OCI-LY3 (cell line): ENCODE measurements at regions not wholly inside any gene's neighbourhood (a gene's known extent, or its start where the extent isn't known, plus 50 kb on each side); places are given as distances from the start of the nearest gene placed in this dataset.

ENCODE experiments used
- H2AFZ ChIP-seq: fragments of 200-600, 300-600 bp; shearing (Covaris generic); 2 replicates; pipeline ENCODE4 v1.6.0; 2014; ENCODE audit warnings: antibody characterized with exemption, low read depth, low read length
- H3K27ac ChIP-seq: fragments of 200-600, 300-600 bp; sonication (generic); 2 replicates; pipeline ENCODE4 v1.5.1; 2014; ENCODE audit warnings: mild to moderate bottlenecking, low read length, moderate library complexity, mixed read lengths
- H3K27me3 ChIP-seq: fragments of 200-600, 300-600 bp; sonication (generic); 2 replicates; pipeline ENCODE4 v1.6.1; 2014; ENCODE audit warnings: low read depth, low read length, mixed read lengths
- H3K36me3 ChIP-seq: fragments of 200-600, 300-600 bp; sonication (generic); replicated peaks from 2 replicates; pipeline ENCODE3; 2014; ENCODE audit warnings: low read depth, low read length, mixed read lengths
- H3K4me1 ChIP-seq: fragments of 300-600, 200-600 bp; sonication (generic); 2 replicates; pipeline ENCODE4 v1.6.1; 2014; ENCODE audit warnings: low read length, mixed read lengths
- H3K4me2 ChIP-seq: fragments of 200-600, 300-600 bp; sonication (generic); 2 replicates; pipeline ENCODE4 v1.6.1; 2014; ENCODE audit warnings: low read length, mixed read lengths
- H3K4me3 ChIP-seq: fragments of 300-600, 200-600 bp; sonication (generic); 2 replicates; pipeline ENCODE4 v1.5.1; 2014; ENCODE audit warnings: antibody characterized with exemption, mild to moderate bottlenecking, low read length, moderate library complexity
- H3K79me2 ChIP-seq: fragments of 300-600, 200-600 bp; shearing (Covaris generic); 2 replicates; pipeline ENCODE4 v1.6.1; 2014; ENCODE audit warnings: mild to moderate bottlenecking, low read length, mixed read lengths
- H3K9ac ChIP-seq: fragments of 300-600, 200-600 bp; shearing (Covaris generic); 2 replicates; pipeline ENCODE4 v1.6.0; 2014; ENCODE audit warnings: mild to moderate bottlenecking, low read length, moderate library complexity
- H3K9me3 ChIP-seq: fragments of 200-600, 300-600 bp; shearing (Covaris generic); 2 replicates; pipeline ENCODE4 v1.6.1; 2014; ENCODE audit warnings: low read length, mixed read lengths; ENCODE audit not compliant: insufficient read depth
- H4K20me1 ChIP-seq: fragments of 200-600, 300-600 bp; sonication (generic); 2 replicates; pipeline ENCODE4 v1.6.1; 2016; ENCODE audit warnings: low read length, mixed read lengths; ENCODE audit not compliant: insufficient read depth
- CTCF ChIP-seq: fragments of 200-600, 300-600 bp; sonication (generic); IDR thresholded peaks from 2 replicates; pipeline ENCODE4 v1.5.1; 2014; ENCODE audit warnings: antibody characterized with exemption, low read length, low read depth
- EZH2phosphoT487 ChIP-seq: fragments of 200-600 bp; shearing (Covaris generic); IDR thresholded peaks from 2 replicates; pipeline ENCODE4 v1.6.1; 2018; ENCODE audit warnings: antibody characterized with exemption, mixed run types, low read depth

GRCh38 chr14:54226558-54226957 lies 170.2 kb upstream of the CDKN3 start:
- TF ChIP-seq CTCF (no peak), EZH2phosphoT487 (no peak)
- Histone ChIP-seq H3K36me3 (no peaks in the 10 kb centered on the region), H3K27ac (no peak overlapping the region), H3K9ac (no peak overlapping the region), H3K27me3 (peaks cover 9% of the 10 kb centered on the region; the same call in 1 of the 2 replicates), H2AFZ (no peak overlapping the region), H3K4me2 (no peak overlapping the region), H3K4me3 (no peak overlapping the region), H3K79me2 (no peaks in the 10 kb centered on the region), H3K4me1 (no peaks in the 10 kb centered on the region), H4K20me1 (no peaks in the 10 kb centered on the region), H3K9me3 (no peaks in the 10 kb centered on the region)

GRCh38 chr14:54229136-54229535 lies 167.7 kb upstream of the CDKN3 start:
- H3K4me1 ChIP-seq = no peaks in the 10 kb centered on the region

GRCh38 chr14:54230645-54231044 lies 166.2 kb upstream of the CDKN3 start:
- Histone ChIP-seq H3K27me3 (peaks cover 6% of the 10 kb centered on the region; the same call in 1 of the 2 replicates), H3K4me2 (no peak overlapping the region), H2AFZ (no peak overlapping the region), H3K4me1 (no peaks in the 10 kb centered on the region), H3K9me3 (no peaks in the 10 kb centered on the region), H3K9ac (no peak overlapping the region), H3K36me3 (no peaks in the 10 kb centered on the region), H3K4me3 (no peak overlapping the region), H3K27ac (no peak overlapping the region), H4K20me1 (no peaks in the 10 kb centered on the region), H3K79me2 (no peaks in the 10 kb centered on the region)
- TF ChIP-seq EZH2phosphoT487 (no peak), CTCF (no peak)

More at GRCh38 chr14:54229136-54229535, 167.7 kb upstream of the CDKN3 start:
- H3K27me3 ChIP-seq = peaks cover 6% of the 10 kb centered on the region; the same call in 1 of the 2 replicates
- H3K9ac ChIP-seq = no peak overlapping the region
- H3K9me3 ChIP-seq = no peaks in the 10 kb centered on the region
- H3K27ac ChIP-seq = no peak overlapping the region
- H3K36me3 ChIP-seq = no peaks in the 10 kb centered on the region
- H3K79me2 ChIP-seq = no peaks in the 10 kb centered on the region
- no peak overlapping the region for H3K4me2 ChIP-seq
- H4K20me1 ChIP-seq = no peaks in the 10 kb centered on the region
- TF ChIP-seq EZH2phosphoT487 (no peak), CTCF (no peak)
- no peak overlapping the region for H3K4me3 ChIP-seq
- H2AFZ ChIP-seq = no peak overlapping the region

- no peaks in the 10 kb centered on the region for H3K27me3 ChIP-seq
- no peak overlapping the region for H3K4me3 ChIP-seq
- H3K9me3 ChIP-seq = no peaks in the 10 kb centered on the region
- no peaks in the 10 kb centered on the region for H3K36me3 ChIP-seq
- no peak overlapping the region for H3K27ac ChIP-seq
- H3K4me2 ChIP-seq = no peak overlapping the region
- H3K4me1 ChIP-seq = no peaks in the 10 kb centered on the region
- TF ChIP-seq EZH2phosphoT487 (no peak), CTCF (no peak)
- H3K9ac ChIP-seq = no peak overlapping the region
- no peaks in the 10 kb centered on the region for H4K20me1 ChIP-seq
- no peaks in the 10 kb centered on the region for H3K79me2 ChIP-seq
- no peak overlapping the region for H2AFZ ChIP-seq
Measured at GRCh38 chr14:54232735-54233134, 164.1 kb upstream of the CDKN3 start.
